Gastrocnemius medialis (tissue), 4 donors: ENCODE measurements at regions not wholly inside any gene's neighbourhood (a gene's known extent, or its start where the extent isn't known, plus 50 kb on each side); places are given as distances from the start of the nearest gene placed in this dataset.

Source experiments
- CTCF ChIP-seq, 5 experiments: fragments of 450-650 bp in 3 of 5; fragments of 200-600 bp in 2 of 5; sonication (generic) in 2 of 5; IDR thresholded peaks in 4 of 5; conservative IDR thresholded peaks in 1 of 5; 1 replicate in 4 of 5; 2 replicates in 1 of 5; pipeline ENCODE4 v1.5.1; 2016 to 2019; ENCODE audit warnings: antibody characterized with exemption in 5 of 5, mild to moderate bottlenecking in 3 of 5, moderate library complexity in 3 of 5
- POLR2A ChIP-seq, 2 donors: fragments of 450-650 bp; IDR thresholded peaks; one replicate each; pipeline ENCODE4 v1.6.1; 2017; ENCODE audit warnings: antibody characterized with exemption in 2 of 2, mild to moderate bottlenecking in 2 of 2, moderate library complexity in 2 of 2

- TF ChIP-seq CTCF (IDR thresholded peaks at IDR 0.05 in 4 of 5, conservative IDR thresholded peaks at IDR 0.05 in 1 of 5) (no peak), POLR2A (IDR thresholded peaks at IDR 0.05) (no peak)
Measured at GRCh38 chr6:2469428-2469827, 224.0 kb upstream of the GMDS start.
